ENCODE measurements at regions not wholly inside any gene's neighbourhood (a gene's known extent, or its start where the extent isn't known, plus 50 kb on each side); places are given as distances from the start of the nearest gene placed in this dataset.
"Not testable (repeated sequence)": the region's sequence is repeated elsewhere in the genome, so short reads cannot be mapped to it uniquely, and the experiment has no call there.

DNA sequence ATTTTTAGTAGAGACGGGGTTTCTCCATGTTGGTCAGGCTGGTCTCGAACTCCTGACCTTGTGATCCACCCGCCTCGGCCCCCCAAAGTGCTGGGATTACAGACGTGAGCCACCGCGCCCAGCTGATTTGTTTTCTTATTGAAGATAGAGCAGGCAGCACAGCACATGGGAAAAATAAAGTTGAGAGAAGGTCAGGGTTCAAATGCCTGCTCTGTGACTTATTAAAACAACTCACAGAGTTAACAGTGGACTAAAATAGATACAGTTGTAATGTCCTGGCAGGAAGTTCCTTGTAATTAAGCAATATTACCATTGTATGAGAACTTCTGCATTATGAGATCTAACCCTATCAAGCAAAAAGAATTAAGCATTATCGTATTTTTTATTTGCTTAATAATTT is 615.7 kb upstream of the CCNG1 start:
- TF ChIP-seq, protein P1, sequence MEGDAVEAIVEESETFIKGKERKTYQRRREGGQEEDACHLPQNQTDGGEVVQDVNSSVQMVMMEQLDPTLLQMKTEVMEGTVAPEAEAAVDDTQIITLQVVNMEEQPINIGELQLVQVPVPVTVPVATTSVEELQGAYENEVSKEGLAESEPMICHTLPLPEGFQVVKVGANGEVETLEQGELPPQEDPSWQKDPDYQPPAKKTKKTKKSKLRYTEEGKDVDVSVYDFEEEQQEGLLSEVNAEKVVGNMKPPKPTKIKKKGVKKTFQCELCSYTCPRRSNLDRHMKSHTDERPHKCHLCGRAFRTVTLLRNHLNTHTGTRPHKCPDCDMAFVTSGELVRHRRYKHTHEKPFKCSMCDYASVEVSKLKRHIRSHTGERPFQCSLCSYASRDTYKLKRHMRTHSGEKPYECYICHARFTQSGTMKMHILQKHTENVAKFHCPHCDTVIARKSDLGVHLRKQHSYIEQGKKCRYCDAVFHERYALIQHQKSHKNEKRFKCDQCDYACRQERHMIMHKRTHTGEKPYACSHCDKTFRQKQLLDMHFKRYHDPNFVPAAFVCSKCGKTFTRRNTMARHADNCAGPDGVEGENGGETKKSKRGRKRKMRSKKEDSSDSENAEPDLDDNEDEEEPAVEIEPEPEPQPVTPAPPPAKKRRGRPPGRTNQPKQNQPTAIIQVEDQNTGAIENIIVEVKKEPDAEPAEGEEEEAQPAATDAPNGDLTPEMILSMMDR (IDR thresholded peaks at IDR 0.05) = not testable (repeated sequence)
- not testable (repeated sequence) for TF ChIP-seq POLR2A (IDR thresholded peaks at IDR 0.05)

Measured in adrenal gland (tissue), 5 donors.